ENCODE measurements at regions not wholly inside any gene's neighbourhood (a gene's known extent, or its start where the extent isn't known, plus 50 kb on each side); places are given as distances from the start of the nearest gene placed in this dataset.
"Not testable (repeated sequence)": the region's sequence is repeated elsewhere in the genome, so short reads cannot be mapped to it uniquely, and the experiment has no call there.

DNA sequence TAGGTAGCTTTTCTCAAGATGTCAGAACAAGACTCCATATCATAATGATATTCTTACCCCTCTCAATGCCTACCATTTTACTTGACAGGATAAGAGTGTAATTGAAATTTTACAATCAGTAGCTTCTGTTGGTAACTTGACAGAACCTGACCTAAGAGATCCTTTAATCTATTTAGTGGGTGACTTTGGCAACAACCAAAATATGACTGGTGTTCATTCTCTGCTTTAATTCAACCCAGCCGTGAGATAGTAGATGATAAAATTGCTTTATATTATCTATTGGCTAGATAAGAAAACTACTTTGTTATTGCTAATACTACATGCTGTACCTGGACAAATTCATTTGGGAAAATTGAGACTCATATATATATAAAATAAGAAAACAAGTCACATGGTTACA, 770.2 kb upstream of the NXPH2 start:
- H3K4me3 ChIP-seq (ENCODE audit: low read length), result no peak overlapping the region
- H3K27me3 ChIP-seq (ENCODE audit: insufficient read depth, low read depth, low read length), result no peaks in the 10 kb centered on the region
- no peak overlapping the region for H2AFZ ChIP-seq (ENCODE audit: low read depth, low read length)
- H3K4me2 ChIP-seq (ENCODE audit: low read length), result no peak overlapping the region
- no peaks in the 10 kb centered on the region for H3F3A ChIP-seq (ENCODE audit: insufficient read depth, low read length, poor library complexity, severe bottlenecking)
- H3K27ac ChIP-seq (ENCODE audit: low read length), result no peak overlapping the region
- no peaks in the 10 kb centered on the region for H3K9me2 ChIP-seq (ENCODE audit: insufficient read depth, low read length)
- H4K20me1 ChIP-seq (ENCODE audit: insufficient read depth), result no peaks in the 10 kb centered on the region
- no peak overlapping the region for H3K9ac ChIP-seq (ENCODE audit: low read length)
- H3K36me3 ChIP-seq (ENCODE audit: insufficient read depth, low read length), result no peaks in the 10 kb centered on the region
- no peaks in the 10 kb centered on the region for H3K79me2 ChIP-seq (replicated peaks; ENCODE audit: insufficient read depth, low read length)
- TF ChIP-seq EP300 (conservative IDR thresholded peaks at IDR 0.05; ENCODE audit: poor library complexity, severe bottlenecking), result peak; percentile 51
- TF ChIP-seq, protein P1, sequence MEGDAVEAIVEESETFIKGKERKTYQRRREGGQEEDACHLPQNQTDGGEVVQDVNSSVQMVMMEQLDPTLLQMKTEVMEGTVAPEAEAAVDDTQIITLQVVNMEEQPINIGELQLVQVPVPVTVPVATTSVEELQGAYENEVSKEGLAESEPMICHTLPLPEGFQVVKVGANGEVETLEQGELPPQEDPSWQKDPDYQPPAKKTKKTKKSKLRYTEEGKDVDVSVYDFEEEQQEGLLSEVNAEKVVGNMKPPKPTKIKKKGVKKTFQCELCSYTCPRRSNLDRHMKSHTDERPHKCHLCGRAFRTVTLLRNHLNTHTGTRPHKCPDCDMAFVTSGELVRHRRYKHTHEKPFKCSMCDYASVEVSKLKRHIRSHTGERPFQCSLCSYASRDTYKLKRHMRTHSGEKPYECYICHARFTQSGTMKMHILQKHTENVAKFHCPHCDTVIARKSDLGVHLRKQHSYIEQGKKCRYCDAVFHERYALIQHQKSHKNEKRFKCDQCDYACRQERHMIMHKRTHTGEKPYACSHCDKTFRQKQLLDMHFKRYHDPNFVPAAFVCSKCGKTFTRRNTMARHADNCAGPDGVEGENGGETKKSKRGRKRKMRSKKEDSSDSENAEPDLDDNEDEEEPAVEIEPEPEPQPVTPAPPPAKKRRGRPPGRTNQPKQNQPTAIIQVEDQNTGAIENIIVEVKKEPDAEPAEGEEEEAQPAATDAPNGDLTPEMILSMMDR (IDR thresholded peaks at IDR 0.05; ENCODE audit: poor library complexity, severe bottlenecking), result no peak
- no peaks in the 10 kb centered on the region for H3K9me3 ChIP-seq (ENCODE audit: low read length)

- no peak overlapping the region for H3K4me3 ChIP-seq (ENCODE audit: low read length)
- TF ChIP-seq REST (IDR thresholded peaks at IDR 0.05; ENCODE audit: borderline replicate concordance), result no peak
- TF ChIP-seq SMC3 (conservative IDR thresholded peaks at IDR 0.05; ENCODE audit: poor library complexity), result no peak
- TF ChIP-seq, protein P1 (IDR thresholded peaks at IDR 0.05; ENCODE audit: poor library complexity, severe bottlenecking), result no peak
- TF ChIP-seq EP300 (conservative IDR thresholded peaks at IDR 0.05; ENCODE audit: poor library complexity, severe bottlenecking), result no peak
- no peak for TF ChIP-seq EZH2 (IDR thresholded peaks at IDR 0.05; ENCODE audit: borderline replicate concordance, insufficient read depth, low read length, poor library complexity, severe bottlenecking)
- TF ChIP-seq POLR2AphosphoS5 (IDR thresholded peaks at IDR 0.05), result no peak
- no peak for TF ChIP-seq MXI1 (conservative IDR thresholded peaks at IDR 0.05; ENCODE audit: poor library complexity, severe bottlenecking)
- H3K36me3 ChIP-seq (ENCODE audit: insufficient read depth, low read length), result no peaks in the 10 kb centered on the region
- no peaks in the 10 kb centered on the region for H3K79me2 ChIP-seq (replicated peaks; ENCODE audit: insufficient read depth, low read length)
- no peaks in the 10 kb centered on the region for H3K9me3 ChIP-seq (ENCODE audit: low read length)
- H4K20me1 ChIP-seq (ENCODE audit: insufficient read depth), result no peaks in the 10 kb centered on the region
- no peak overlapping the region for H2AFZ ChIP-seq (ENCODE audit: low read depth, low read length)
- no peak overlapping the region for H3K4me2 ChIP-seq (ENCODE audit: low read length)
- H3K9ac ChIP-seq (ENCODE audit: low read length), result no peak overlapping the region
- H3K9me2 ChIP-seq (ENCODE audit: insufficient read depth, low read length), result no peaks in the 10 kb centered on the region
- no peak overlapping the region for H3K27ac ChIP-seq (ENCODE audit: low read length)
- H3K27me3 ChIP-seq (ENCODE audit: insufficient read depth, low read depth, low read length), result no peaks in the 10 kb centered on the region
- no peaks in the 10 kb centered on the region for H3F3A ChIP-seq (ENCODE audit: insufficient read depth, low read length, poor library complexity, severe bottlenecking)
Observed at GRCh38 chr2:139544186-139544851, 764.1 kb upstream of the NXPH2 start.

DNA sequence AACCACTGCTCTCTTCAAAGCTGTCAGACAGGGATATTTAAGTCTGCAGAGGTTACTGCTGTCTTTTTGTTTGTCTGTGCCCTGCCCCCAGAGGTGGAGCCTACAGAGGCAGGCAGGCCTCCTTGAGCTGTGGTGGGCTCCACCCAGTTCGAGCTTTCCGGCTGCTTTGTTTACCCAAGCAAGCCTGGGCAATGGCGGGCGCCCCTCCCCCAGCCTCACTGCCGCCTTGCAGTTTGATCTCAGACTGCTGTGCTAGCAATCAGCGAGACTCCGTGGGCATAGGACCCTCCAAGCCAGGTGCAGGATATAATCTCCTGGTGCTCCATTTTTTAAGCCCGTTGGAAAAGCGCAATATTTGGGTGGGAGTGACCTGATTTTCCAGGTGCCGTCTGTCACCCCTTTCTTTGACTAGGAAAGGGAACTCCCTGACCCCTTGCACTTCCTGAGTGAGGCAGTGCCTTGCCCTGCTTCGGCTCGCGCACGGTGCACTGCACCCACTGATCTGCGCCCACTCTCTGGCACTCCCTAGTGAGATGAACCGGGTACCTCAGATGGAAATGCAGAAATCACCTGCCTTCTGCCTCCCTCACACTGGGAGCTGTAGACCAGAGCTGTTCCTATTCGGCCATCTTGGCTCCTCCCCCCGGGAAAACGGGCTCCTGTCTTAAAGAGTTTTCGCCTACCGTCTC, 758.3 kb upstream of the NXPH2 start:
- not testable (repeated sequence) for H3F3A ChIP-seq (ENCODE audit: insufficient read depth, low read length, poor library complexity, severe bottlenecking); H3K36me3 ChIP-seq (ENCODE audit: insufficient read depth, low read length); H4K20me1 ChIP-seq (ENCODE audit: insufficient read depth); H3K79me2 ChIP-seq (replicated peaks; ENCODE audit: insufficient read depth, low read length); H3K9me3 ChIP-seq (ENCODE audit: low read length); H3K9ac ChIP-seq (ENCODE audit: low read length); H3K4me3 ChIP-seq (ENCODE audit: low read length); H3K9me2 ChIP-seq (ENCODE audit: insufficient read depth, low read length); H3K27ac ChIP-seq (ENCODE audit: low read length); H3K27me3 ChIP-seq (ENCODE audit: insufficient read depth, low read depth, low read length); H2AFZ ChIP-seq (ENCODE audit: low read depth, low read length); H3K4me2 ChIP-seq (ENCODE audit: low read length)
